ENCODE measurements at regions not wholly inside any gene's neighbourhood (a gene's known extent, or its start where the extent isn't known, plus 50 kb on each side); places are given as distances from the start of the nearest gene placed in this dataset.

GRCh38 chr4:30525662-30526315 lies 194.4 kb upstream of the PCDH7 start:
- TF ChIP-seq, protein P1, sequence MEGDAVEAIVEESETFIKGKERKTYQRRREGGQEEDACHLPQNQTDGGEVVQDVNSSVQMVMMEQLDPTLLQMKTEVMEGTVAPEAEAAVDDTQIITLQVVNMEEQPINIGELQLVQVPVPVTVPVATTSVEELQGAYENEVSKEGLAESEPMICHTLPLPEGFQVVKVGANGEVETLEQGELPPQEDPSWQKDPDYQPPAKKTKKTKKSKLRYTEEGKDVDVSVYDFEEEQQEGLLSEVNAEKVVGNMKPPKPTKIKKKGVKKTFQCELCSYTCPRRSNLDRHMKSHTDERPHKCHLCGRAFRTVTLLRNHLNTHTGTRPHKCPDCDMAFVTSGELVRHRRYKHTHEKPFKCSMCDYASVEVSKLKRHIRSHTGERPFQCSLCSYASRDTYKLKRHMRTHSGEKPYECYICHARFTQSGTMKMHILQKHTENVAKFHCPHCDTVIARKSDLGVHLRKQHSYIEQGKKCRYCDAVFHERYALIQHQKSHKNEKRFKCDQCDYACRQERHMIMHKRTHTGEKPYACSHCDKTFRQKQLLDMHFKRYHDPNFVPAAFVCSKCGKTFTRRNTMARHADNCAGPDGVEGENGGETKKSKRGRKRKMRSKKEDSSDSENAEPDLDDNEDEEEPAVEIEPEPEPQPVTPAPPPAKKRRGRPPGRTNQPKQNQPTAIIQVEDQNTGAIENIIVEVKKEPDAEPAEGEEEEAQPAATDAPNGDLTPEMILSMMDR (IDR thresholded peaks at IDR 0.05) = no peak
- TF ChIP-seq POLR2A (IDR thresholded peaks at IDR 0.05) (no peak), POLR2AphosphoS5 (IDR thresholded peaks at IDR 0.05) (no peak), EP300 (IDR thresholded peaks at IDR 0.05) (no peak)

Data from suprapubic skin (tissue), 4 donors.